Activated CD8-positive, alpha-beta memory T cell treated with anti-CD3 and anti-CD28 coated beads, Interleukin-2, amount 10 ng/mL, durations not matched to agents 7 days and 5 days (primary cell): ENCODE measurements at regions not wholly inside any gene's neighbourhood (a gene's known extent, or its start where the extent isn't known, plus 50 kb on each side); places are given as distances from the start of the nearest gene placed in this dataset.

Source experiments
- ATAC-seq: fragments of 150-1000 bp; cut with Tn5 transposase; one replicate; pipeline ENCODE4 v1.10.0; 2021; ENCODE audit warnings: moderate library complexity
- CTCF ChIA-PET: fragments of 350-600 bp; sonication (Branson Sonifier 250); formaldehyde crosslinking; loops from one replicate; lab custom pipeline; 2021; ENCODE audit warnings: antibody characterized with exemption; lab: Charles Lee
- DNase-seq: peaks from one replicate; pipeline ENCODE4 v3.0.0-alpha.2; 2020
- H3K27ac Mint-ChIP-seq: one replicate; pipeline ENCODE4 v1.8.0; 2021; ENCODE audit warnings: mild to moderate bottlenecking, mixed read lengths
- H3K27me3 Mint-ChIP-seq: one replicate; pipeline ENCODE4 v1.8.0; 2021; ENCODE audit warnings: mixed read lengths
- H3K36me3 Mint-ChIP-seq: one replicate; pipeline ENCODE4 v1.8.0; 2021; ENCODE audit warnings: mild to moderate bottlenecking, mixed read lengths
- H3K4me1 Mint-ChIP-seq: one replicate; pipeline ENCODE4 v1.8.0; 2021; ENCODE audit warnings: mixed read lengths
- H3K4me3 Mint-ChIP-seq: one replicate; pipeline ENCODE4 v1.8.0; 2021; ENCODE audit warnings: mild to moderate bottlenecking, moderate library complexity, mixed read lengths
- H3K9me3 Mint-ChIP-seq: one replicate; pipeline ENCODE4 v1.8.0; 2022; ENCODE audit warnings: low read depth, mixed read lengths

GRCh38 chr7:63931985-63932577 lies 66.6 kb upstream of the ZNF722 start:
- H3K27me3 Mint-ChIP-seq: no peaks in the 10 kb centered on the region
- H3K4me1 Mint-ChIP-seq: peaks cover under 1% of the 10 kb centered on the region
- ATAC-seq (no peak), DNase-seq (no peak)
- H3K4me3 Mint-ChIP-seq: no peak overlapping the region
- CTCF ChIA-PET: no interaction called here
- no peak overlapping the region for H3K27ac Mint-ChIP-seq
- H3K36me3 Mint-ChIP-seq: no peaks in the 10 kb centered on the region
- H3K9me3 Mint-ChIP-seq: peaks cover 9% of the 10 kb centered on the region
